PC-3 (cell line): ENCODE measurements at regions not wholly inside any gene's neighbourhood (a gene's known extent, or its start where the extent isn't known, plus 50 kb on each side); places are given as distances from the start of the nearest gene placed in this dataset.

Experiments
- EZH2 ChIP-seq: fragments of 300-600 bp; sonication (generic); IDR thresholded peaks from one replicate; pipeline ENCODE4 v1.6.1; 2017; ENCODE audit warnings: antibody characterized with exemption, mild to moderate bottlenecking, low read length; ENCODE audit not compliant: unreplicated experiment
- EZH2phosphoT487 ChIP-seq: fragments of 300-600 bp; sonication (generic); IDR thresholded peaks from 2 replicates; pipeline ENCODE4 v1.6.1; 2018; ENCODE audit warnings: mild to moderate bottlenecking, antibody characterized with exemption, low read length, borderline replicate concordance
- TF ChIP-seq, protein P1 (sequence below): fragments of 300-600 bp; sonication (generic); conservative IDR thresholded peaks from 2 replicates; pipeline ENCODE4 v1.5.1; 2017; ENCODE audit warnings: antibody characterized with exemption, low read depth, mild to moderate bottlenecking, low read length

GRCh38 chr15:96678386-96678785, 347.9 kb downstream of the NR2F2 start:
- TF ChIP-seq, protein P1, sequence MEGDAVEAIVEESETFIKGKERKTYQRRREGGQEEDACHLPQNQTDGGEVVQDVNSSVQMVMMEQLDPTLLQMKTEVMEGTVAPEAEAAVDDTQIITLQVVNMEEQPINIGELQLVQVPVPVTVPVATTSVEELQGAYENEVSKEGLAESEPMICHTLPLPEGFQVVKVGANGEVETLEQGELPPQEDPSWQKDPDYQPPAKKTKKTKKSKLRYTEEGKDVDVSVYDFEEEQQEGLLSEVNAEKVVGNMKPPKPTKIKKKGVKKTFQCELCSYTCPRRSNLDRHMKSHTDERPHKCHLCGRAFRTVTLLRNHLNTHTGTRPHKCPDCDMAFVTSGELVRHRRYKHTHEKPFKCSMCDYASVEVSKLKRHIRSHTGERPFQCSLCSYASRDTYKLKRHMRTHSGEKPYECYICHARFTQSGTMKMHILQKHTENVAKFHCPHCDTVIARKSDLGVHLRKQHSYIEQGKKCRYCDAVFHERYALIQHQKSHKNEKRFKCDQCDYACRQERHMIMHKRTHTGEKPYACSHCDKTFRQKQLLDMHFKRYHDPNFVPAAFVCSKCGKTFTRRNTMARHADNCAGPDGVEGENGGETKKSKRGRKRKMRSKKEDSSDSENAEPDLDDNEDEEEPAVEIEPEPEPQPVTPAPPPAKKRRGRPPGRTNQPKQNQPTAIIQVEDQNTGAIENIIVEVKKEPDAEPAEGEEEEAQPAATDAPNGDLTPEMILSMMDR = no peak
- TF ChIP-seq EZH2phosphoT487 (no peak), EZH2 (no peak)
